MM.1S (cell line): ENCODE measurements at regions not wholly inside any gene's neighbourhood (a gene's known extent, or its start where the extent isn't known, plus 50 kb on each side); places are given as distances from the start of the nearest gene placed in this dataset.

Source experiments
- DNase-seq: peaks from one replicate; pipeline ENCODE4 v3.0.0-alpha.2; 2015
- H2AFZ ChIP-seq: fragments of 300-600 bp; sonication (generic); 2 replicates; pipeline ENCODE4 v1.6.0; 2016; ENCODE audit warnings: antibody characterized with exemption, low read length
- H3F3A ChIP-seq: fragments of 300-600 bp; sonication (generic); 2 replicates; pipeline ENCODE4 v1.6.1; 2016; ENCODE audit warnings: mild to moderate bottlenecking, antibody characterized with exemption, low read length, moderate library complexity, mixed read lengths; ENCODE audit not compliant: insufficient read depth
- H3K27ac ChIP-seq: fragments of 300-600 bp; sonication (generic); 2 replicates; pipeline ENCODE4 v1.5.1; 2016; ENCODE audit warnings: mild to moderate bottlenecking, low read length
- H3K27me3 ChIP-seq: fragments of 300-600 bp; sonication (generic); replicated peaks from 2 replicates; pipeline ENCODE4 v1.6.0; 2016; ENCODE audit warnings: low read length; ENCODE audit not compliant: insufficient read depth
- H3K36me3 ChIP-seq: fragments of 300-600 bp; sonication (generic); replicated peaks from 2 replicates; pipeline ENCODE4 v1.6.1; 2016; ENCODE audit warnings: mild to moderate bottlenecking, low read length, mixed read lengths; ENCODE audit not compliant: insufficient read depth
- H3K4me1 ChIP-seq: fragments of 300-600 bp; sonication (generic); 2 replicates; pipeline ENCODE4 v1.6.1; 2016; ENCODE audit warnings: low read length, mixed read lengths
- H3K4me2 ChIP-seq: fragments of 300-600 bp; sonication (generic); 2 replicates; pipeline ENCODE4 v1.6.0; 2016; ENCODE audit warnings: low read depth, low read length
- H3K4me3 ChIP-seq: fragments of 300-600 bp; sonication (generic); 2 replicates; pipeline ENCODE4 v1.5.1; 2016; ENCODE audit warnings: low read length, mixed read lengths
- H3K79me2 ChIP-seq: fragments of 300-600 bp; sonication (generic); 2 replicates; pipeline ENCODE4 v1.6.1; 2016; ENCODE audit warnings: mixed run types, low read length, mixed read lengths
- H3K9ac ChIP-seq: fragments of 300-600 bp; sonication (generic); 2 replicates; pipeline ENCODE4 v1.6.1; 2016; ENCODE audit warnings: low read length, mixed read lengths
- H3K9me2 ChIP-seq: fragments of 300-600 bp; sonication (generic); replicated peaks from 2 replicates; pipeline ENCODE4 v1.6.1; 2016; ENCODE audit warnings: mild to moderate bottlenecking, low read length, mixed read lengths; ENCODE audit not compliant: insufficient read depth
- H3K9me3 ChIP-seq: fragments of 300-600 bp; sonication (generic); replicated peaks from 2 replicates; pipeline ENCODE4 v1.6.1; 2016; ENCODE audit warnings: mild to moderate bottlenecking, low read length, mixed read lengths; ENCODE audit not compliant: insufficient read depth
- H4K20me1 ChIP-seq: fragments of 300-600 bp; sonication (generic); 2 replicates; pipeline ENCODE4 v1.6.1; 2016; ENCODE audit warnings: mild to moderate bottlenecking, low read length, moderate library complexity, mixed read lengths; ENCODE audit not compliant: insufficient read depth
- EZH2 ChIP-seq: fragments of 300-600 bp; sonication (generic); optimal IDR thresholded peaks from 2 replicates; pipeline ENCODE3; 2017; ENCODE audit warnings: low read depth, mild to moderate bottlenecking, antibody characterized with exemption, low read length, mixed read lengths
- EZH2phosphoT487 ChIP-seq: fragments of 300-600 bp; sonication (generic); IDR thresholded peaks from 2 replicates; pipeline ENCODE4 v1.6.1; 2018; ENCODE audit warnings: antibody characterized with exemption, low read length
- TF ChIP-seq, protein P1 (sequence below): fragments of 300-600 bp; sonication (generic); IDR thresholded peaks from 2 replicates; pipeline ENCODE4 v1.5.1; 2016; ENCODE audit warnings: antibody characterized with exemption, low read length, mixed read lengths

DNA sequence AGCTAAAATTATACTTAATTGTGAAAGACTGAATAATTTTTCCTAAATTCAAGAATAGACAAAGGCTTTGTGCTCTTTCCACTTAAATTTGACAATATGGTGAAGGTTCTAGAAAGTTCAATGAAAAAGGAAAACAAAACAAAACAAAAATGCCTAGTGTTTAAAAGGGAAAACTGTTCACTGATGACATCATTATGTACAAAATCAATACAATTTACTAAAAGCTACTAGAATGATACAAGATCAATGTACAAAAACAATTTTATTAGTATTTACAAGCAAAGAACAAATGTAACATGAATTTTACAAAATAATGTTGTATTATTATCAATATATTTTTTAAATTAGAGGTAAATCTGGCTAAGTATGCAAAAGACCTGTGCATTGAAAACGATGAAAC is 499.1 kb upstream of the FSIP2 start:
- Histone ChIP-seq H3K27ac (no peak overlapping the region), H3K9me2 (no peaks in the 10 kb centered on the region), H3K79me2 (no peaks in the 10 kb centered on the region), H4K20me1 (no peaks in the 10 kb centered on the region), H3K36me3 (no peaks in the 10 kb centered on the region), H3K4me1 (no peaks in the 10 kb centered on the region), H3K9me3 (no peaks in the 10 kb centered on the region), H3K9ac (no peak overlapping the region), H3K27me3 (no peaks in the 10 kb centered on the region), H3K4me3 (no peak overlapping the region), H3K4me2 (no peak overlapping the region), H3F3A (no peaks in the 10 kb centered on the region), H2AFZ (no peak overlapping the region)
- TF ChIP-seq, protein P1, sequence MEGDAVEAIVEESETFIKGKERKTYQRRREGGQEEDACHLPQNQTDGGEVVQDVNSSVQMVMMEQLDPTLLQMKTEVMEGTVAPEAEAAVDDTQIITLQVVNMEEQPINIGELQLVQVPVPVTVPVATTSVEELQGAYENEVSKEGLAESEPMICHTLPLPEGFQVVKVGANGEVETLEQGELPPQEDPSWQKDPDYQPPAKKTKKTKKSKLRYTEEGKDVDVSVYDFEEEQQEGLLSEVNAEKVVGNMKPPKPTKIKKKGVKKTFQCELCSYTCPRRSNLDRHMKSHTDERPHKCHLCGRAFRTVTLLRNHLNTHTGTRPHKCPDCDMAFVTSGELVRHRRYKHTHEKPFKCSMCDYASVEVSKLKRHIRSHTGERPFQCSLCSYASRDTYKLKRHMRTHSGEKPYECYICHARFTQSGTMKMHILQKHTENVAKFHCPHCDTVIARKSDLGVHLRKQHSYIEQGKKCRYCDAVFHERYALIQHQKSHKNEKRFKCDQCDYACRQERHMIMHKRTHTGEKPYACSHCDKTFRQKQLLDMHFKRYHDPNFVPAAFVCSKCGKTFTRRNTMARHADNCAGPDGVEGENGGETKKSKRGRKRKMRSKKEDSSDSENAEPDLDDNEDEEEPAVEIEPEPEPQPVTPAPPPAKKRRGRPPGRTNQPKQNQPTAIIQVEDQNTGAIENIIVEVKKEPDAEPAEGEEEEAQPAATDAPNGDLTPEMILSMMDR, result no peak
- no peak for TF ChIP-seq EZH2
- no peak for TF ChIP-seq EZH2phosphoT487
- DNase-seq, result no peak

DNA sequence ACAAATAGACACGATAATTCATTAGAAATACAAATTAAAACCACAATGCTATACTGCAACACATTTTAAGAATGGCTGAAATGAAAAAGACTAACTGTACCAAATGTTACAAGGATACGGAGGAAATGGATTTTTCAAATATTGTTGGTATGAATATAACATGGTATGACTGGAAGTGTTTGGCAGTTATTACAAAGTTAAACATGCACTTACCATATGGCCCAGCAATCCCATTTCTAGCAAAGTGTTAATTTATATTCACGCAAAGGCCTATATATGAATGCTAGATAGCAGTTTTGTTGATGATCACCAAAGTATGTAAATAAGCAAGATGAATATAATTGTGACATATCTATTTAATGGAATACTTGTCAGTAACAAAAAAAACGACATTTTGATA is 497.8 kb upstream of the FSIP2 start:
- Histone ChIP-seq H3K27ac (no peak overlapping the region), H2AFZ (no peak overlapping the region)
- TF ChIP-seq, protein P1, result no peak
- no peak for TF ChIP-seq EZH2phosphoT487
- no peak for TF ChIP-seq EZH2

DNA sequence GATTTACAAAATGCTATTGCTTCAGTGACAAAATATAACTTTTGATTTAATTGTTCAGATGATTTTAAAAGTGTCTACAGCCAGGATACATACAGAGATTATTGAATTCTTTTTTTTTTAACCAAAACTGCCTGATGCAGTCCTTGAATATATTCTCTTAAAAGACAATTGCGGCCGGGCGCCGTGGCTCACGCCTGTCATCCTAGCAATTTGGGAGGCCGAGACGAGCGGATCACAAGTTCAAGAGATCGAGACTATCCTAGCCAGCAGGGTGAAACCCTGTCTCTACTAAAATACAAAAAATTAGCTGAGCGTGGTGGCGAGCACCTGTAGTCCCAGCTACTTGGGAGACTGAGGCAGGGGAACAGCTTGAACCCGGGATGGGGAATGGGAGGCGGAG is 497.0 kb upstream of the FSIP2 start:
- Histone ChIP-seq H3K36me3 (no peaks in the 10 kb centered on the region), H3K27me3 (no peaks in the 10 kb centered on the region), H3K9me2 (no peaks in the 10 kb centered on the region), H3K9me3 (no peaks in the 10 kb centered on the region), H3K79me2 (no peaks in the 10 kb centered on the region), H3K4me1 (no peaks in the 10 kb centered on the region), H2AFZ (no peak overlapping the region), H3K4me2 (no peak overlapping the region), H4K20me1 (no peaks in the 10 kb centered on the region), H3K9ac (no peak overlapping the region), H3K27ac (no peak overlapping the region), H3F3A (no peaks in the 10 kb centered on the region), H3K4me3 (no peak overlapping the region)
- TF ChIP-seq, protein P1, result no peak
- TF ChIP-seq EZH2, result no peak
- TF ChIP-seq EZH2phosphoT487, result no peak
- DNase-seq, result no peak

More for the DNA sequence above, 497.8 kb upstream of the FSIP2 start:
- no peaks in the 10 kb centered on the region for H3K36me3 ChIP-seq
- H3F3A ChIP-seq, result no peaks in the 10 kb centered on the region
- no peak overlapping the region for H3K4me2 ChIP-seq
- H3K4me3 ChIP-seq, result no peak overlapping the region
- H3K9ac ChIP-seq, result no peak overlapping the region
- DNase-seq, result no peak
- no peaks in the 10 kb centered on the region for H4K20me1 ChIP-seq
- H3K27me3 ChIP-seq, result no peaks in the 10 kb centered on the region
- H3K4me1 ChIP-seq, result no peaks in the 10 kb centered on the region
- no peaks in the 10 kb centered on the region for H3K9me2 ChIP-seq
- no peaks in the 10 kb centered on the region for H3K79me2 ChIP-seq
- no peaks in the 10 kb centered on the region for H3K9me3 ChIP-seq
